ENCODE measurements at regions not wholly inside any gene's neighbourhood (a gene's known extent, or its start where the extent isn't known, plus 50 kb on each side); places are given as distances from the start of the nearest gene placed in this dataset.

- DNase-seq: no peak
Measured at GRCh38 chr20:58058421-58059259, 169.8 kb downstream of the ANKRD60 start.

- DNase-seq: no peak
Measured at GRCh38 chr20:58056921-58057686, 171.3 kb downstream of the ANKRD60 start.

- DNase-seq: no peak
Measured at GRCh38 chr20:58056021-58056591, 172.3 kb downstream of the ANKRD60 start.

GRCh38 chr20:58054780-58055373, 173.6 kb downstream of the ANKRD60 start:
- no peak for DNase-seq

GRCh38 chr20:58054082-58054779, 174.2 kb downstream of the ANKRD60 start:
- DNase-seq: no peak

- DNase-seq: no peak
Measured at GRCh38 chr20:58053391-58054055, 174.9 kb downstream of the ANKRD60 start.

GRCh38 chr20:58051367-58051766, 177.1 kb downstream of the ANKRD60 start:
- no peak for DNase-seq

- DNase-seq: no peak
Measured at GRCh38 chr20:58048096-58048702, 180.3 kb downstream of the ANKRD60 start.

- DNase-seq: no peak
Measured at GRCh38 chr20:58046311-58046710, 182.1 kb downstream of the ANKRD60 start.

- DNase-seq: no peak
Measured at GRCh38 chr20:58045579-58045978, 182.9 kb downstream of the ANKRD60 start.

- DNase-seq: no peak
Measured at GRCh38 chr20:58044931-58045555, 183.4 kb downstream of the ANKRD60 start.

GRCh38 chr20:58044286-58044685, 184.2 kb downstream of the ANKRD60 start:
- no peak for DNase-seq

GRCh38 chr20:58043236-58044140, 185.0 kb downstream of the ANKRD60 start:
- DNase-seq: no peak

GRCh38 chr20:58042591-58042990, 185.9 kb downstream of the ANKRD60 start:
- no peak for DNase-seq

GRCh38 chr20:58040447-58041290, 187.8 kb downstream of the ANKRD60 start:
- DNase-seq: no peak

GRCh38 chr20:58039274-58040092, 189.0 kb downstream of the ANKRD60 start:
- no peak for DNase-seq

- DNase-seq: no peak
Measured at GRCh38 chr20:58038123-58038654, 190.3 kb downstream of the ANKRD60 start.

GRCh38 chr20:58037631-58038030, 190.8 kb downstream of the ANKRD60 start:
- DNase-seq: no peak

All from SHP77 treated with DMSO at 0.1 percent for 48 hours (cell line).